OCI-LY1 (cell line): ENCODE measurements at regions not wholly inside any gene's neighbourhood (a gene's known extent, or its start where the extent isn't known, plus 50 kb on each side); places are given as distances from the start of the nearest gene placed in this dataset.

Experiments used
- EZH2 ChIP-seq: fragments of 200-600 bp; sonication (generic), shearing (Covaris generic); IDR thresholded peaks from 2 replicates; pipeline ENCODE4 v1.8.0; 2017; ENCODE audit warnings: borderline replicate concordance, mixed run types, mild to moderate bottlenecking, antibody characterized with exemption, low read length, moderate library complexity, mixed read lengths
- TF ChIP-seq, protein P1 (sequence below): fragments of 200-600 bp; sonication (generic), shearing (Covaris generic); IDR thresholded peaks from 2 replicates; pipeline ENCODE4 v1.5.1; 2017; ENCODE audit warnings: mild to moderate bottlenecking, antibody characterized with exemption, low read length, moderate library complexity, mixed read lengths

DNA sequence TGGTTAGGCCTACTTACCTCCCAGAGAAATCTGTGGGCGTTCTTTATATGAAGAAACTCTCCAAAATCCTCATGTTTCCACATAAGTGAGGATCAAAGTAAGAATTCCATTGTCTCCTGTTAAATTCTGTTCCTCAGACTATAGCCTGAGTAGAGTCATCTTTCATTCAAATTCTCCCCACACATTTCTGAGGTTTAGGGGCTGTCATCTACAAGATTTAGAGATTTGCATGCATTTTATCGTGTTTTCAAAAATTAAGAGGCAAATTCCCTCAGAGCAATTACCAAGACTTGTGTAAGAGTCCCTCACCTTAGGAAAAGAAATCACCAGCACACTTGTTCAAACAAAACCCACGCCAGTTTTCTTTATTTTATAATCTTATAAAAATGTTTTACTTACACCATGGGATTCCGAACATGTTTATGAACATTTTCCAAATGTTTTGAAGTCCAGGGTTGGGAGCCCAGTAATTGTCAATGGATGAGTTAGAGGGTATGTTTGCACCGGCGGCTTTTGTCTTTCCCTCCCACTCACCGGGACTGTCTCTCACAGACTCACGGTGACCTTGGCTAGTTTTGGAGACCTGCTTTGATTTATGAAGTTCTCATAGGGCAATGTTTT lies 367.6 kb downstream of the ENC1 start:
- TF ChIP-seq EZH2 = no peak
- TF ChIP-seq, protein P1, sequence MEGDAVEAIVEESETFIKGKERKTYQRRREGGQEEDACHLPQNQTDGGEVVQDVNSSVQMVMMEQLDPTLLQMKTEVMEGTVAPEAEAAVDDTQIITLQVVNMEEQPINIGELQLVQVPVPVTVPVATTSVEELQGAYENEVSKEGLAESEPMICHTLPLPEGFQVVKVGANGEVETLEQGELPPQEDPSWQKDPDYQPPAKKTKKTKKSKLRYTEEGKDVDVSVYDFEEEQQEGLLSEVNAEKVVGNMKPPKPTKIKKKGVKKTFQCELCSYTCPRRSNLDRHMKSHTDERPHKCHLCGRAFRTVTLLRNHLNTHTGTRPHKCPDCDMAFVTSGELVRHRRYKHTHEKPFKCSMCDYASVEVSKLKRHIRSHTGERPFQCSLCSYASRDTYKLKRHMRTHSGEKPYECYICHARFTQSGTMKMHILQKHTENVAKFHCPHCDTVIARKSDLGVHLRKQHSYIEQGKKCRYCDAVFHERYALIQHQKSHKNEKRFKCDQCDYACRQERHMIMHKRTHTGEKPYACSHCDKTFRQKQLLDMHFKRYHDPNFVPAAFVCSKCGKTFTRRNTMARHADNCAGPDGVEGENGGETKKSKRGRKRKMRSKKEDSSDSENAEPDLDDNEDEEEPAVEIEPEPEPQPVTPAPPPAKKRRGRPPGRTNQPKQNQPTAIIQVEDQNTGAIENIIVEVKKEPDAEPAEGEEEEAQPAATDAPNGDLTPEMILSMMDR = no peak
